GM21717 (cell line): ENCODE measurements at regions not wholly inside any gene's neighbourhood (a gene's known extent, or its start where the extent isn't known, plus 50 kb on each side); places are given as distances from the start of the nearest gene placed in this dataset.

Source experiments
- ATAC-seq: cut with Tn5 transposase; IDR thresholded peaks from one replicate; pipeline ENCODE4 v1.9.1; 2021; ENCODE audit warnings: mild to moderate bottlenecking, moderate library complexity; ENCODE audit not compliant: unreplicated experiment

GRCh38 chr1:65090406-65090805 is 57.6 kb upstream of the AK4 start:
- ATAC-seq: no peak

GRCh38 chr1:65092691-65093090 is 55.3 kb upstream of the AK4 start:
- ATAC-seq: no peak

DNA sequence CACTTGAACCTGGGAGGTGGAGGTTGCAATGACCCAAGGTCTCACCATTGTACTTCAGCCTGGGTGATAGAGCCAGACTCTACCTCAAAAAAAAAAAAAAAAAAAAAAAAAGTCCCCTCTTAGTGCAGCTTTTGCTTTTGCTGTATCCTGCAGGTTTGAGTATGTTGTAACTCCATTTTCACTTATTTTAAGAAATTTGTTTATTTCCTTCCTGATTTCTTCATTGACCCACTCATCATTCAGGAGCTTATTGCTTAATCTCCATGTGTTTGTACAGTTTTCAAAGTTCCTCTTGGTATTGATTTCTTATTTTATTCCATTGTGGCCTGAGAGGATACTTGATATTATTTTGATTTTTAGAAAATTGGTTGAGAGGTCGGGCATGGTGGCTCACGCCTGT is 50.9 kb upstream of the AK4 start:
- no peak for ATAC-seq
